ENCODE measurements at regions not wholly inside any gene's neighbourhood (a gene's known extent, or its start where the extent isn't known, plus 50 kb on each side); places are given as distances from the start of the nearest gene placed in this dataset.

GRCh38 chr5:7225826-7226225, 170.1 kb upstream of the ADCY2 start:
- no peaks in the 10 kb centered on the region for H3K27me3 Mint-ChIP-seq
- H3K27ac Mint-ChIP-seq, result no peak overlapping the region
- H3K36me3 Mint-ChIP-seq, result no peaks in the 10 kb centered on the region
- H3K9me3 Mint-ChIP-seq, result no peaks in the 10 kb centered on the region
- no peak overlapping the region for H3K4me3 Mint-ChIP-seq
- no peak for TF ChIP-seq CTCF (conservative IDR thresholded peaks at IDR 0.05)
- no peak for DNase-seq (ENCODE audit: extremely low spot score, unreplicated experiment)
- H3K4me1 Mint-ChIP-seq (ENCODE audit: unreplicated experiment), result no peaks in the 10 kb centered on the region

GRCh38 chr5:7242118-7242710, 153.7 kb upstream of the ADCY2 start:
- no peak overlapping the region for H3K27ac Mint-ChIP-seq
- H3K27me3 Mint-ChIP-seq, result peaks cover 27% of the 10 kb centered on the region
- no peaks in the 10 kb centered on the region for H3K9me3 Mint-ChIP-seq
- H3K36me3 Mint-ChIP-seq, result no peaks in the 10 kb centered on the region
- DNase-seq (ENCODE audit: extremely low spot score, unreplicated experiment), result no peak
- peaks cover 15% of the 10 kb centered on the region for H3K4me1 Mint-ChIP-seq (ENCODE audit: unreplicated experiment)
- no peak overlapping the region for H3K4me3 Mint-ChIP-seq
- no peak for TF ChIP-seq CTCF (conservative IDR thresholded peaks at IDR 0.05)

- no peak for DNase-seq (ENCODE audit: extremely low spot score, unreplicated experiment)
- Mint-ChIP-seq H3K9me3 (no peaks in the 10 kb centered on the region), H3K4me3 (no peak overlapping the region), H3K27ac (no peak overlapping the region), H3K27me3 (peaks cover 17% of the 10 kb centered on the region), H3K4me1 (ENCODE audit: unreplicated experiment) (peaks cover 15% of the 10 kb centered on the region), H3K36me3 (no peaks in the 10 kb centered on the region)
- no peak for TF ChIP-seq CTCF (conservative IDR thresholded peaks at IDR 0.05)
Measured at GRCh38 chr5:7244208-7244607, 151.7 kb upstream of the ADCY2 start.

- H3K4me1 Mint-ChIP-seq (ENCODE audit: unreplicated experiment), result peaks cover 15% of the 10 kb centered on the region
- no peak overlapping the region for H3K27ac Mint-ChIP-seq
- H3K27me3 Mint-ChIP-seq, result peaks cover 19% of the 10 kb centered on the region
- H3K36me3 Mint-ChIP-seq, result no peaks in the 10 kb centered on the region
- H3K4me3 Mint-ChIP-seq, result no peak overlapping the region
- TF ChIP-seq CTCF (conservative IDR thresholded peaks at IDR 0.05), result no peak
- DNase-seq (ENCODE audit: extremely low spot score, unreplicated experiment), result no peak
- H3K9me3 Mint-ChIP-seq, result no peaks in the 10 kb centered on the region
Measured at GRCh38 chr5:7245121-7245651, 150.8 kb upstream of the ADCY2 start.

GRCh38 chr5:7246287-7246686, 149.7 kb upstream of the ADCY2 start:
- peaks cover 15% of the 10 kb centered on the region for H3K4me1 Mint-ChIP-seq (ENCODE audit: unreplicated experiment)
- no peaks in the 10 kb centered on the region for H3K36me3 Mint-ChIP-seq
- DNase-seq (ENCODE audit: extremely low spot score, unreplicated experiment), result no peak
- no peaks in the 10 kb centered on the region for H3K9me3 Mint-ChIP-seq
- no peak for TF ChIP-seq CTCF (conservative IDR thresholded peaks at IDR 0.05)
- no peak overlapping the region for H3K27ac Mint-ChIP-seq
- H3K27me3 Mint-ChIP-seq, result peaks cover 20% of the 10 kb centered on the region
- H3K4me3 Mint-ChIP-seq, result no peak overlapping the region

All from type B pancreatic cell (in vitro differentiated cells).